ENCODE measurements at regions not wholly inside any gene's neighbourhood (a gene's known extent, or its start where the extent isn't known, plus 50 kb on each side); places are given as distances from the start of the nearest gene placed in this dataset.
"Not testable (repeated sequence)": the region's sequence is repeated elsewhere in the genome, so short reads cannot be mapped to it uniquely, and the experiment has no call there.

- Mint-ChIP-seq H3K4me3 (no peak overlapping the region), H3K36me3 (ENCODE audit: insufficient read depth) (no peaks in the 10 kb centered on the region), H3K9me3 (peaks cover 0 to 10% of the 10 kb centered on the region in 2 donors), H3K27ac (no peak overlapping the region), H3K4me1 (ENCODE audit: low read depth in 2 of 2) (no peaks in the 10 kb centered on the region), H3K27me3 (no peaks in the 10 kb centered on the region)
- DNase-seq (no peak), ATAC-seq (replicated peaks) (no peak)
Observed at GRCh38 chr4:181896614-181897013, 346.6 kb upstream of the TENM3 start.

- DNase-seq (no peak), ATAC-seq (replicated peaks) (no peak)
- H3K4me3 Mint-ChIP-seq = no peak overlapping the region
- H3K36me3 Mint-ChIP-seq (ENCODE audit: insufficient read depth) = no peaks in the 10 kb centered on the region
- no peaks in the 10 kb centered on the region for H3K27me3 Mint-ChIP-seq
- peaks cover 0 to 8% of the 10 kb centered on the region in 2 donors for H3K9me3 Mint-ChIP-seq
- H3K27ac Mint-ChIP-seq = no peak overlapping the region
- H3K4me1 Mint-ChIP-seq (ENCODE audit: low read depth in 2 of 2) = no peaks in the 10 kb centered on the region
Observed at GRCh38 chr4:181897935-181898334, 345.3 kb upstream of the TENM3 start.

GRCh38 chr4:181902404-181902803 lies 340.8 kb upstream of the TENM3 start:
- peaks cover 15 to 17% of the 10 kb centered on the region in 2 donors for H3K9me3 Mint-ChIP-seq
- H3K36me3 Mint-ChIP-seq (ENCODE audit: insufficient read depth); H3K4me1 Mint-ChIP-seq (ENCODE audit: low read depth in 2 of 2); ATAC-seq (replicated peaks); DNase-seq; H3K27me3 Mint-ChIP-seq; H3K4me3 Mint-ChIP-seq; H3K27ac Mint-ChIP-seq: not testable (repeated sequence)

- H3K9me3 Mint-ChIP-seq = peaks cover 14 to 17% of the 10 kb centered on the region in 2 donors
- no peak for ATAC-seq (replicated peaks)
- no peaks in the 10 kb centered on the region for H3K36me3 Mint-ChIP-seq (ENCODE audit: insufficient read depth)
- H3K4me3 Mint-ChIP-seq = no peak overlapping the region
- no peak overlapping the region for H3K27ac Mint-ChIP-seq
- no peaks in the 10 kb centered on the region for H3K27me3 Mint-ChIP-seq
- H3K4me1 Mint-ChIP-seq (ENCODE audit: low read depth in 2 of 2) = no peaks in the 10 kb centered on the region
- no peak for DNase-seq
Observed at GRCh38 chr4:181905708-181906107, 337.5 kb upstream of the TENM3 start.

GRCh38 chr4:181908168-181908567 lies 335.0 kb upstream of the TENM3 start:
- H3K36me3 Mint-ChIP-seq (ENCODE audit: insufficient read depth) = no peaks in the 10 kb centered on the region
- no peak overlapping the region for H3K4me3 Mint-ChIP-seq
- peaks cover 21 to 30% of the 10 kb centered on the region in 2 donors for H3K9me3 Mint-ChIP-seq
- ATAC-seq (replicated peaks) (no peak), DNase-seq (no peak)
- H3K27ac Mint-ChIP-seq = no peak overlapping the region
- no peaks in the 10 kb centered on the region for H3K4me1 Mint-ChIP-seq (ENCODE audit: low read depth in 2 of 2)
- no peaks in the 10 kb centered on the region for H3K27me3 Mint-ChIP-seq

- no peak for ATAC-seq (replicated peaks)
Observed at GRCh38 chr4:181909368-181909767, 333.8 kb upstream of the TENM3 start.

GRCh38 chr4:181911420-181911819 lies 331.8 kb upstream of the TENM3 start:
- ATAC-seq (replicated peaks) (no peak), DNase-seq (no peak)
- Mint-ChIP-seq H3K36me3 (ENCODE audit: insufficient read depth) (no peaks in the 10 kb centered on the region), H3K4me3 (no peak overlapping the region), H3K4me1 (ENCODE audit: low read depth in 2 of 2) (no peaks in the 10 kb centered on the region), H3K9me3 (peaks cover 16 to 28% of the 10 kb centered on the region in 2 donors), H3K27me3 (no peaks in the 10 kb centered on the region), H3K27ac (no peak overlapping the region)

More at GRCh38 chr4:181909368-181909767, 333.8 kb upstream of the TENM3 start:
- H3K27me3 Mint-ChIP-seq = no peaks in the 10 kb centered on the region
- H3K4me3 Mint-ChIP-seq = no peak overlapping the region
- peaks cover 18 to 32% of the 10 kb centered on the region in 2 donors for H3K9me3 Mint-ChIP-seq
- no peaks in the 10 kb centered on the region for H3K4me1 Mint-ChIP-seq (ENCODE audit: low read depth in 2 of 2)
- H3K36me3 Mint-ChIP-seq (ENCODE audit: insufficient read depth) = no peaks in the 10 kb centered on the region
- no peak overlapping the region for H3K27ac Mint-ChIP-seq
- DNase-seq = no peak

- H3K27me3 Mint-ChIP-seq = no peaks in the 10 kb centered on the region
Observed at GRCh38 chr4:181933471-181933870, 309.7 kb upstream of the TENM3 start.

GRCh38 chr4:181938631-181939030 lies 304.6 kb upstream of the TENM3 start:
- Mint-ChIP-seq H3K4me3 (no peak overlapping the region), H3K4me1 (ENCODE audit: low read depth in 2 of 2) (no peaks in the 10 kb centered on the region), H3K9me3 (peaks cover 7 to 14% of the 10 kb centered on the region in 2 donors), H3K27me3 (no peaks in the 10 kb centered on the region), H3K27ac (no peak overlapping the region), H3K36me3 (ENCODE audit: insufficient read depth) (no peaks in the 10 kb centered on the region)
- DNase-seq (no peak), ATAC-seq (replicated peaks) (no peak)

More at GRCh38 chr4:181933471-181933870, 309.7 kb upstream of the TENM3 start:
- Mint-ChIP-seq H3K4me3 (no peak overlapping the region), H3K36me3 (ENCODE audit: insufficient read depth) (no peaks in the 10 kb centered on the region), H3K27ac (no peak overlapping the region), H3K9me3 (peaks cover 12 to 24% of the 10 kb centered on the region in 2 donors), H3K4me1 (ENCODE audit: low read depth in 2 of 2) (no peaks in the 10 kb centered on the region)
- ATAC-seq (replicated peaks) = no peak
- no peak for DNase-seq

GRCh38 chr4:181939199-181939945 lies 303.8 kb upstream of the TENM3 start:
- Mint-ChIP-seq H3K9me3 (peaks cover 7 to 18% of the 10 kb centered on the region in 2 donors), H3K36me3 (ENCODE audit: insufficient read depth) (no peaks in the 10 kb centered on the region), H3K4me1 (ENCODE audit: low read depth in 2 of 2) (no peaks in the 10 kb centered on the region), H3K4me3 (no peak overlapping the region), H3K27ac (no peak overlapping the region), H3K27me3 (no peaks in the 10 kb centered on the region)
- DNase-seq = no peak
- no peak for ATAC-seq (replicated peaks)

GRCh38 chr4:181944527-181944926 lies 298.7 kb upstream of the TENM3 start:
- H3K4me1 Mint-ChIP-seq (ENCODE audit: low read depth in 2 of 2) = peaks cover 0 to 2% of the 10 kb centered on the region in 2 donors
- no peak for DNase-seq
- peaks cover 0 to 13% of the 10 kb centered on the region in 2 donors for H3K9me3 Mint-ChIP-seq
- ATAC-seq (replicated peaks) = no peak
- no peak overlapping the region for H3K27ac Mint-ChIP-seq
- H3K27me3 Mint-ChIP-seq = no peaks in the 10 kb centered on the region
- H3K4me3 Mint-ChIP-seq = no peak overlapping the region
- H3K36me3 Mint-ChIP-seq (ENCODE audit: insufficient read depth) = no peaks in the 10 kb centered on the region

GRCh38 chr4:181946902-181947301 lies 296.3 kb upstream of the TENM3 start:
- H3K27ac Mint-ChIP-seq = no peak overlapping the region
- peaks cover 0 to 2% of the 10 kb centered on the region in 2 donors for H3K4me1 Mint-ChIP-seq (ENCODE audit: low read depth in 2 of 2)
- no peak for ATAC-seq (replicated peaks)

GRCh38 chr4:181948839-181949382 lies 294.3 kb upstream of the TENM3 start:
- DNase-seq (no peak), ATAC-seq (replicated peaks) (no peak)
- H3K36me3 Mint-ChIP-seq (ENCODE audit: insufficient read depth) = no peaks in the 10 kb centered on the region
- peaks cover 0 to 2% of the 10 kb centered on the region in 2 donors for H3K4me1 Mint-ChIP-seq (ENCODE audit: low read depth in 2 of 2)
- no peak overlapping the region for H3K27ac Mint-ChIP-seq
- H3K9me3 Mint-ChIP-seq = peaks cover 0 to 5% of the 10 kb centered on the region in 2 donors
- H3K4me3 Mint-ChIP-seq = no peak overlapping the region
- H3K27me3 Mint-ChIP-seq = no peaks in the 10 kb centered on the region

More at GRCh38 chr4:181946902-181947301, 296.3 kb upstream of the TENM3 start:
- Mint-ChIP-seq H3K36me3 (ENCODE audit: insufficient read depth) (no peaks in the 10 kb centered on the region), H3K9me3 (peaks cover 0 to 8% of the 10 kb centered on the region in 2 donors), H3K27me3 (no peaks in the 10 kb centered on the region), H3K4me3 (no peak overlapping the region)
- DNase-seq = no peak

- H3K27me3 Mint-ChIP-seq = no peaks in the 10 kb centered on the region
- H3K9me3 Mint-ChIP-seq = peaks cover 0 to 1% of the 10 kb centered on the region in 2 donors
- no peak for DNase-seq
- no peak for ATAC-seq (replicated peaks)
- H3K4me1 Mint-ChIP-seq (ENCODE audit: low read depth in 2 of 2) = peaks cover 0 to under 1% of the 10 kb centered on the region in 2 donors
- H3K4me3 Mint-ChIP-seq = no peak overlapping the region
- H3K27ac Mint-ChIP-seq = no peak overlapping the region
- no peaks in the 10 kb centered on the region for H3K36me3 Mint-ChIP-seq (ENCODE audit: insufficient read depth)
Observed at GRCh38 chr4:181949704-181950312, 293.4 kb upstream of the TENM3 start.

Data from effector memory CD8-positive, alpha-beta T cell (primary cell).